ENCODE measurements at regions not wholly inside any gene's neighbourhood (a gene's known extent, or its start where the extent isn't known, plus 50 kb on each side); places are given as distances from the start of the nearest gene placed in this dataset.

DNA sequence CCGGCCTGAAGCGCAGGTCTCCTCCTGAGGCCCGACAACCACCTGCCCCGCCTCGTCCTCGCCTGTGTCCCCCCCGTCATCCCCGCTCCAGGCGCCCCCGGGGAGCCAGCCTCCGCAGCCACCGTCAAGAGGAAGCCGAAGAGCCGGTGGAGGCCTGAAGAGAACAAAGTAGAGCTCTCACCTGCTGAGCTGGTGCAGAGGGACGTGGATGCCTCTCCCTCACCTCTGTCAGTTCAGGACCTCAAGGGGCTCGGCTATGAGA is 169.9 kb downstream of the HINT1 start:
- Histone ChIP-seq H3K4me3 (no peak overlapping the region), H3K27ac (no peak overlapping the region), H3K9me3 (no peaks in the 10 kb centered on the region), H3K27me3 (no peaks in the 10 kb centered on the region), H3K36me3 (no peaks in the 10 kb centered on the region), H3K4me1 (no peaks in the 10 kb centered on the region)
- ATAC-seq (no peak), DNase-seq (no peak), FAIRE-seq (no peak)
- WGBS, 2 donors: 87 to 88% methylated on average over 16 of the region's 16 CpGs
- intact Hi-C loops (cut with DNase I): no loop called here
- TF ChIP-seq, protein P1, sequence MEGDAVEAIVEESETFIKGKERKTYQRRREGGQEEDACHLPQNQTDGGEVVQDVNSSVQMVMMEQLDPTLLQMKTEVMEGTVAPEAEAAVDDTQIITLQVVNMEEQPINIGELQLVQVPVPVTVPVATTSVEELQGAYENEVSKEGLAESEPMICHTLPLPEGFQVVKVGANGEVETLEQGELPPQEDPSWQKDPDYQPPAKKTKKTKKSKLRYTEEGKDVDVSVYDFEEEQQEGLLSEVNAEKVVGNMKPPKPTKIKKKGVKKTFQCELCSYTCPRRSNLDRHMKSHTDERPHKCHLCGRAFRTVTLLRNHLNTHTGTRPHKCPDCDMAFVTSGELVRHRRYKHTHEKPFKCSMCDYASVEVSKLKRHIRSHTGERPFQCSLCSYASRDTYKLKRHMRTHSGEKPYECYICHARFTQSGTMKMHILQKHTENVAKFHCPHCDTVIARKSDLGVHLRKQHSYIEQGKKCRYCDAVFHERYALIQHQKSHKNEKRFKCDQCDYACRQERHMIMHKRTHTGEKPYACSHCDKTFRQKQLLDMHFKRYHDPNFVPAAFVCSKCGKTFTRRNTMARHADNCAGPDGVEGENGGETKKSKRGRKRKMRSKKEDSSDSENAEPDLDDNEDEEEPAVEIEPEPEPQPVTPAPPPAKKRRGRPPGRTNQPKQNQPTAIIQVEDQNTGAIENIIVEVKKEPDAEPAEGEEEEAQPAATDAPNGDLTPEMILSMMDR (IDR thresholded peaks at IDR 0.05): no peak

DNA sequence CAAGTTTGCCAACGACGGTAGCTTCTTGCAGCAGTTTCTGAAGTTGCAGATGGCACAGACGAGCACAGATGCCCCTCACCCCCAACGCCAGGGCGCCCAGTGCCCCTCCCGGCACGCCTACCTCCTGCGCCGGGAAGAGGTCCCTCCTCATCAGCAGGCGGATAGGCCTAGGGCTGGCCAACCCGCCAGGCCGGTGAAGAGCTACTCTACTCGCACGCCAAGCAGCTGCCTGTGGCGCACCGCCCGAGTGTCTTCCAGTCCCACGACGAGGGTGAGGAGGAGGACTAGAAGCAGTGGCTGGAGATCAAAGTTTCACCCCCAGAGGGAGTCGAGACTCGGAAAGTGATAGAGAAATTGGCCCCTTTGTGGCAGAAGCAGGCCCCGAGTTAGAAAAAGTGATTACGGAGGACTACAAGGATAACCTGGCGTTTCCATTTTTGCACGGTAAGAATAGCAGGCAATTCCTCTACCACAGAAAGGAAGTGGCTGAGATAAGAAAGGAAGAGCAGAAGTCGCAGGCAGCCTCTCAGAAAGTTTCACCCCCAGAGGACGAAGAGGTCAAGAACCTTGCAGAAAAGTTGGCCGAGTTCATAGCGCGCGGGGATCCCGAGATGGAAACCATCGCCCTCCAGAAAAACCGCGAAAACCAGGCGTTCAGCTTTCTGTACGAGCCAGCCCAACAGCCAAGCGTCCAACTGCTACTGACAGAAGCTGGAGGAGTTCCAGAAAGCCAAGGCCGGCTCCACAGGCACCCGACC is 170.4 kb downstream of the HINT1 start:
- intact Hi-C loops (cut with DNase I): no loop called here
- Histone ChIP-seq H3K27me3 (no peaks in the 10 kb centered on the region), H3K36me3 (no peaks in the 10 kb centered on the region), H3K4me1 (no peaks in the 10 kb centered on the region), H3K27ac (no peak overlapping the region), H3K9me3 (no peaks in the 10 kb centered on the region), H3K4me3 (no peak overlapping the region)
- 86 to 88% methylated on average over 40 of the region's 40 CpGs for WGBS, 2 donors
- FAIRE-seq (no peak), DNase-seq (peak in 1 of 6 donors; percentile 45), ATAC-seq (no peak)
- TF ChIP-seq, protein P1 (IDR thresholded peaks at IDR 0.05): no peak

DNA sequence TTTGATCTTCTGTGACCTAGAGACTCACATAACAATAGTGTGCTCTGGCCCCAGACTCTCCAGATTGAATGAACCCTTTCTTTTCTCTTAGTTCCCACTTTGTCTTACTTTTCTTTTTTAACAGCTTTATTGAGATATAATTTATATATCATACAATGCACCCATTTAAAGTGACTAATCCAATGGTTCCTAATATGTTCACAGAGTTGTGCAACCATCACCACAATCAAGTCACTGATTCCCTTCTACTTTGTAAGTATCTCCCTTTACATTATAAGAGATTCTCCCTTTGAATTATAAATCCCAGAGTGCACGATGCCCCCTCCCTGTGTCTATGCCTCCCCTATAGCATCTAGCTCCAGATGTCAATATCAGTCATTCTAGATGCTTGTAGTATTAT is 172.4 kb downstream of the HINT1 start:
- Histone ChIP-seq H3K9me3 (no peaks in the 10 kb centered on the region), H3K4me1 (no peaks in the 10 kb centered on the region), H3K36me3 (no peaks in the 10 kb centered on the region), H3K27me3 (no peaks in the 10 kb centered on the region), H3K4me3 (no peak overlapping the region), H3K27ac (no peak overlapping the region)
- ATAC-seq (no peak), FAIRE-seq (no peak), DNase-seq (no peak)
- intact Hi-C loops (cut with DNase I): no loop called here
- TF ChIP-seq, protein P1 (IDR thresholded peaks at IDR 0.05): no peak
- 0 to 36% methylated on average over 1 of the region's 1 CpG for WGBS, 2 donors

DNA sequence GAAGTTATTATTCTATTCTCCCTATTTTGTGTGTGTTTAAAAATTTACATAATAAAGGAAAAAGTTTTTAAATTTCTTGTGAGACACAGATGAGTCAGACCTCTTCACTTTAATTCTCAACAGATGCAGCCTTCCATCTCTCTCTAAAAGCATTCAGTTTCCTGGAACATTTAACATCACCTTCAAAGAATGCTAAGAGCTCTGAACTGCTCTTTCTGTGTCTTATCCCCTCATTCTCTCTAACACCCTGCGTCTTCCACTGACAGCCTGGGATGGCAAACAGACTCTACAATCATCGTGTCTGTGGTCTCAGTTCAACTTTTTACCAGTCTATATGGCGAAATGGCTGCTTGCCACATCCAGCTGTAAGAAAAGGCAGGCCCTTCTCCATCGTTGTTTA is 173.0 kb downstream of the HINT1 start:
- TF ChIP-seq, protein P1 (IDR thresholded peaks at IDR 0.05): no peak
- ATAC-seq (peak in 1 of 4 donors; percentile 30), FAIRE-seq (no peak), DNase-seq (no peak)
- H3K4me1 ChIP-seq: no peaks in the 10 kb centered on the region
- 30 to 33% methylated on average over 4 of the region's 4 CpGs for WGBS, 2 donors
- intact Hi-C loops (cut with DNase I): no loop called here
- no peaks in the 10 kb centered on the region for H3K27me3 ChIP-seq
- H3K9me3 ChIP-seq: no peaks in the 10 kb centered on the region
- H3K4me3 ChIP-seq: no peak overlapping the region
- no peak overlapping the region for H3K27ac ChIP-seq
- no peaks in the 10 kb centered on the region for H3K36me3 ChIP-seq

DNA sequence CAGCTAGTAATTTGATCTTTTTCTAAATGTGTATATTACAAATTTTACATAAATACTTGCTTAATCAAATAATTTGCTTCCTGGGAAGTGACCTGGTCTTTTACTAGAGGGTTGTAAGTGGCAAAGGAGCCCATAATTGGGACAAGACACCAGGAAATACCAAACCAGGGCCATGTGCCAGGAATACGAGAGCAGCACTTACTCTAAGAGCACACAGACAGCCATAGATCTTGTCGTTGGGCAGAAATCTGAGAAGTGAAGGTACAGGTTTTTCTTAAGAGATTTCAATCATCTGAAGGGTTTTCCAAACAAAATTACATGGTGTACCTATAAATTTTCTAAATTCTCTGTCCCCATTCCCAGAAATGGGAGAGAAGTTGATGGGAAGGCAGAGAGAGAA is 179.3 kb downstream of the HINT1 start:
- intact Hi-C loops (cut with DNase I): no loop called here
- H3K36me3 ChIP-seq: no peaks in the 10 kb centered on the region
- TF ChIP-seq, protein P1 (IDR thresholded peaks at IDR 0.05): no peak
- 69 to 70% methylated on average over 2 of the region's 2 CpGs for WGBS, 2 donors
- H3K9me3 ChIP-seq: no peaks in the 10 kb centered on the region
- no peak overlapping the region for H3K4me3 ChIP-seq
- no peaks in the 10 kb centered on the region for H3K27me3 ChIP-seq
- no peak overlapping the region for H3K27ac ChIP-seq
- no peak for ATAC-seq
- DNase-seq: no peak
- H3K4me1 ChIP-seq: no peaks in the 10 kb centered on the region
- no peak for FAIRE-seq

All from pancreas (tissue), 10 donors.